SK-N-SH (cell line): ENCODE measurements at regions not wholly inside any gene's neighbourhood (a gene's known extent, or its start where the extent isn't known, plus 50 kb on each side); places are given as distances from the start of the nearest gene placed in this dataset.

Source experiments
- CTCF ChIP-seq: fragments of 200-600 bp; sonication (generic); IDR thresholded peaks from 2 replicates; pipeline ENCODE4 v1.6.1; 2017; ENCODE audit warnings: antibody characterized with exemption, mild to moderate bottlenecking, moderate library complexity
- JUND ChIP-seq: IDR thresholded peaks from 2 replicates; pipeline ENCODE4 v1.4.0; 2012
- MAX ChIP-seq: IDR thresholded peaks from 2 replicates; pipeline ENCODE4 v1.4.0; 2012; ENCODE audit warnings: low read depth
- NRF1 ChIP-seq: IDR thresholded peaks from 2 replicates; pipeline ENCODE4 v1.6.1; 2012; ENCODE audit warnings: low read depth, mild to moderate bottlenecking, low read length
- PBX3 ChIP-seq: IDR thresholded peaks from 2 replicates; pipeline ENCODE4; 2012
- POLR2AphosphoS5 ChIP-seq: IDR thresholded peaks from 2 replicates; pipeline ENCODE4 v1.6.1; 2012; ENCODE audit warnings: low read depth, low read length
- YY1 ChIP-seq: IDR thresholded peaks from 2 replicates; pipeline ENCODE4 v1.4.0; 2012; ENCODE audit warnings: low read depth, mild to moderate bottlenecking

- TF ChIP-seq PBX3: no peak
- TF ChIP-seq CTCF: no peak
- no peak for TF ChIP-seq POLR2AphosphoS5
- no peak for TF ChIP-seq NRF1
- TF ChIP-seq YY1: no peak
- TF ChIP-seq MAX: no peak
- no peak for TF ChIP-seq JUND
These were observed 893.0 kb upstream of the CHAC2 start for GRCh38 chr2:52874466-52875106.
